GM13977 (cell line): ENCODE measurements at regions not wholly inside any gene's neighbourhood (a gene's known extent, or its start where the extent isn't known, plus 50 kb on each side); places are given as distances from the start of the nearest gene placed in this dataset.

Experiments used
- DNase-seq: peaks from one replicate; pipeline ENCODE4 v3.0.0; 2012; ENCODE audit warnings: low spot score
- in situ Hi-C: fragments of 300-500 bp; cut with MboI; formaldehyde crosslinking; loops from one replicate; pipeline ENCODE4 v1.12.0; 2022; ENCODE audit warnings: low sequenced_read_pairs, low pct_unique_long_range_greater_than_20kb, mixed read lengths, inconsistent platforms; ENCODE audit not compliant: unreplicated experiment
- TF ChIP-seq, protein P1 (sequence below): IDR thresholded peaks from 2 replicates; pipeline ENCODE4 v1.5.1; 2012; ENCODE audit warnings: mild to moderate bottlenecking, control low read depth; ENCODE audit not compliant: insufficient read depth; ENCODE audit errors: extremely low read depth, missing control alignments

DNA sequence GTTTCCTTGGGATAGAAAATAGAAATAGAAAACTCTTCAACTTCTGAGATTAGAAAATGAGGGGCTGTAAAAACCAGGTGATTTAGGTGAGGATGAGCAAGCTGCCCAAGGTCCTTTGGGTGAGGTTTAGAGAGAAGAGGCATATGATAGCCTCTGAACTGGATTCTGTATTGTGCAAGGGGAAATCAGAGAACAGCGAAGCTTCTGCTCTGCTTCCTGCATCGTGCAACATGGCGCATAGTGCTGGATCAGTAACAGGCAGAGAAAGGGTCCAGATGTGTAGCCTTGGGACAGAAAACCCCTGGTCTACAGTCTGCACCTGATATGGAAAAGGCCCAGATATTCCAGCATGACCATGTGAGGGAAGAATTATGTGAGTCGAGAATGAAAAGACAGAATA, 121.7 kb downstream of the MBL2 start:
- in situ Hi-C loops, result no loop called here
- TF ChIP-seq, protein P1, sequence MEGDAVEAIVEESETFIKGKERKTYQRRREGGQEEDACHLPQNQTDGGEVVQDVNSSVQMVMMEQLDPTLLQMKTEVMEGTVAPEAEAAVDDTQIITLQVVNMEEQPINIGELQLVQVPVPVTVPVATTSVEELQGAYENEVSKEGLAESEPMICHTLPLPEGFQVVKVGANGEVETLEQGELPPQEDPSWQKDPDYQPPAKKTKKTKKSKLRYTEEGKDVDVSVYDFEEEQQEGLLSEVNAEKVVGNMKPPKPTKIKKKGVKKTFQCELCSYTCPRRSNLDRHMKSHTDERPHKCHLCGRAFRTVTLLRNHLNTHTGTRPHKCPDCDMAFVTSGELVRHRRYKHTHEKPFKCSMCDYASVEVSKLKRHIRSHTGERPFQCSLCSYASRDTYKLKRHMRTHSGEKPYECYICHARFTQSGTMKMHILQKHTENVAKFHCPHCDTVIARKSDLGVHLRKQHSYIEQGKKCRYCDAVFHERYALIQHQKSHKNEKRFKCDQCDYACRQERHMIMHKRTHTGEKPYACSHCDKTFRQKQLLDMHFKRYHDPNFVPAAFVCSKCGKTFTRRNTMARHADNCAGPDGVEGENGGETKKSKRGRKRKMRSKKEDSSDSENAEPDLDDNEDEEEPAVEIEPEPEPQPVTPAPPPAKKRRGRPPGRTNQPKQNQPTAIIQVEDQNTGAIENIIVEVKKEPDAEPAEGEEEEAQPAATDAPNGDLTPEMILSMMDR, result no peak
- DNase-seq, result no peak

DNA sequence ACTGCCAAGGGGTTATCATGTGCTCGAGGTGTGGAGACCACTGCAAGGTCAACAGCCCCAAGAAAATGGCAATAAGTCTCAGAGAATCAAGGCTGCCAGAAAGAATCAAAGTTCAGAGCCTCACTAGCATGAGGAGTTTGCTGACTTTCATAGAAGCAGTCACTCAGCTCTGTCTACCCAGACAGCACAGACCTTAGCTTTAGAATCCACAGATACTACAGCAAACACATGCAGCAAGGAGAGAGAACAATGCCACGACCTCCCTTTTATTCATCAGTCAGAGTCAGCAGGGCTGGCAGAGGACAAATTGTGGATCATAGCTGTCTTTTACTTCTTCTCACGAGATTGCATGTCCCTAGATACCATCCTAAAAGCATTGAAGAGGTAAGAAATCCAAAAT, 121.3 kb downstream of the MBL2 start:
- TF ChIP-seq, protein P1, result no peak
- DNase-seq, result no peak
- in situ Hi-C loops, result no loop called here

DNA sequence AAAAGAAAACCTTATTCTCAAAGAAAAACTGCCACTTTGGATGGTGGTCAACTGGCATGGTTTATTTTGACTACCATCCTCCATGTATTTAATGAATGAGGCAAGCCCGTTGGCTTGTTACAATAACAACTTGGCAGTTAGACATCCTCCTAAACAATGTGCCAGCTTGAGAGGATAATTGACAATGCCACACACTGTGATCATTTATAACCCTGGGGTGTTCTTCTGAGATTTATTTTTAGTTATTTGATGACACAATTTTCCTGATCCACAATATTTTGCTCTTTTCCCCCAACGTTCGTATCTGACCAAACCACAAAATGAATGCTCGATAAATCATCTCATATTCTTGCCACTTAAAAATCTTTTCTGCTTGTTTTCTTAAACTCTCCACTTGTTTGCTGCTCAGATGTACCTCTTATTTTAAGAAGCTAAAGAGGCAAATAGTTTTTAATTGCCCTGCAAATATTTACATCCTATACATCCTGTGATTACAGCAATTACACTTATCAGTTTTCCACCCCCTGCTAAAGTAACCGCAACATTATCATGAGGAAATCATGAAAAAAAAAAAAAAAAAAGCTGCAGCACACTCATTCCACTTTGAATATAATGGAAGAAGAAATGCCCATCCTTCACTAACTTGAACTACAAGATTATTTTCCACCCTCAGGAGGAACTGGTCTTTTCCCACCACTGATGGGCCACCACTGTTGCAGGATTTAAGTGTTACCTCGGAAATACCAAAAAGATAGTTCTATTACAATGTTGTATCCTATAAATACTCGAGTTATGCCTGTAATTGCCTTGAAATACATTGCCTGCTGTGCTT, 119.9 kb downstream of the MBL2 start:
- in situ Hi-C loops, result no loop called here
- TF ChIP-seq, protein P1, result no peak
- no peak for DNase-seq

DNA sequence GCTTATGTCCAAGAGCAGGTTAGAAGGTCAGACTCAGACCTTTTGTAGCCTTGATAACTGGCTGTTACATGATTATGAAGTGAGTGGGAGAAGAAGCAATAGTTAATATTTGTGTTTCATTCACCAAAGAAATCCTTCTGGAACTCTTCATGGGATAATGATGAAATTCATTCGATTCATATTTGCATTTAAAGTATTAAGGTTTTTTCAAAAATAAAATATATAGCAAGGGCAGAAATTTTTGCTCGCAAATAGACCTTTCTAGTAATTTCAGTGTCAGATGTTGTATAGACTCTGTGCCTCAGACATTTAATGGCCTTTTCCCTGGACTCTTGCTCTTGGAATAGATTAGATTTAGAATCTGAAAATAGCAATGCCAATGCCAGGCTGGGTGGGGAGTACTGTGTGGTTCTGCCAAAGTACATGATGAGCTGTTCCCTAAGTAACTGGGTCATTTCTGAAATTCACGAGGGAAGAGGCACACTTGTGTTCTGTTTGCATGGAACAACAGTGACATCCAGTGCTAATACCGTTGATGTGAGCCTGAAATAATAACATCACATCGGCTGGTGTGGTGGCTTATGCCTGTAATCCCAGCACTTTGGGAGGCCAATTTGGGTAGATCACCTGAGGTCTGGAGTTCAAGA, 119.2 kb downstream of the MBL2 start:
- no peak for DNase-seq
- in situ Hi-C loops, result no loop called here
- TF ChIP-seq, protein P1, result no peak

DNA sequence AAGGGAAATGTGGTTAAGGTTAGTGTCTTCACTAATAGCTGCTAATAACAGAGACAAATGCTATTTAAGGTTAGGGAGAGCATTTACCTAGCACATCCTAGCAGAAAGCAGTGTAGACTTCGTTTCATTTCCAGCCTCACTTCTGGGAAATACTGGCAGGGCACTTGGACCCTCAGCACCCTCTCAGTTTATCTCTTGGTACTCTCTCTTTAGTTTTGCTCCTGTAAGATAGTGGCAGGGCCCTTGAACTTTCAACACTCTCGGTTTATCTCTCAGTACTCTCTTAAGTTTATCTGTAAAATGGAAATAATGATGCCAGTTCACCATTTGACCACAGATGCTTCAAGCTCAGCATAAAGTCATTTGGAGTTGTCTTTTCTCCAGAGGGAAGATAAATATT, 118.4 kb downstream of the MBL2 start:
- TF ChIP-seq, protein P1, result no peak
- in situ Hi-C loops, result no loop called here
- DNase-seq, result no peak

DNA sequence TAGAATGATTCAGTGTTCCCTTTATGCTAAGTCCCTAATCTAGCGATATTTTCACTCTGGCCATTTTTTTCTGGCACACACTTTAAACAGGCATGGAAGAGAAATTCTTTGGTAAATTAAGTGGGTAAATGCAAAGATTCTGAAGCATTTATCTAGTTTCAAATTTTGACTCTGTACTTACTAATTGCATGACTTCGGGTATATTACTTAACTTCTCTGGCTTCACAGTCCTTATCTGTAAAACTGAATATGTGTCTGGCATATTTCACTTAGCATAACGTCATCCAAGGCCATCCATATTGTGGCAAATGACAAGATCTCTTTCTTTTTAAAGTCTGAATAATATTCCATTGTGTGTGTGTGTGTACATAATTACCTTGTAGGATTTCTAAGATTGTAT, 114.5 kb downstream of the MBL2 start:
- TF ChIP-seq, protein P1, result no peak
- in situ Hi-C loops, result no loop called here
- DNase-seq, result no peak
